ENCODE measurements at regions not wholly inside any gene's neighbourhood (a gene's known extent, or its start where the extent isn't known, plus 50 kb on each side); places are given as distances from the start of the nearest gene placed in this dataset.

DNA sequence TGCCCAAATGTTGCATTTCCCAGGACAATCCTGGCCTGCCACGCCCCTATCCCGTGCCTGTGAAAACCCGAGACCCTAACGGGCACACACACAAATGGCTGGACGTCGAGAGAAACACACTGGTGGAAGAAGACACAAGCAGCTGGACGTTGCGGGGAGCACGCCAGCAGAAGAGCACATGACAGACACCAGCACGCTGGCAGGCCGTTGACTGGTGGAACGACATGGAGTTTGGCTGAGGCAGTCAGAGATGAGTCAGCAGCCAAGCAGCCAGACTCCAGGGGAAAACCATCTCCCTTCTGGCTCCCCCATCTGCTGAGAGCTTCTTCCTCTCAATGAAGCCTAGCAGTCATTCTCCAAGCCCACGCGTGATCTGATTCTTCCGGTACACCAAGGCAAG is 606.7 kb upstream of the LRRC4C start:
- ATAC-seq (ENCODE audit: low read depth), result no peak
- H3K27me3 Mint-ChIP-seq, result no peaks in the 10 kb centered on the region
- TF ChIP-seq, protein P1, sequence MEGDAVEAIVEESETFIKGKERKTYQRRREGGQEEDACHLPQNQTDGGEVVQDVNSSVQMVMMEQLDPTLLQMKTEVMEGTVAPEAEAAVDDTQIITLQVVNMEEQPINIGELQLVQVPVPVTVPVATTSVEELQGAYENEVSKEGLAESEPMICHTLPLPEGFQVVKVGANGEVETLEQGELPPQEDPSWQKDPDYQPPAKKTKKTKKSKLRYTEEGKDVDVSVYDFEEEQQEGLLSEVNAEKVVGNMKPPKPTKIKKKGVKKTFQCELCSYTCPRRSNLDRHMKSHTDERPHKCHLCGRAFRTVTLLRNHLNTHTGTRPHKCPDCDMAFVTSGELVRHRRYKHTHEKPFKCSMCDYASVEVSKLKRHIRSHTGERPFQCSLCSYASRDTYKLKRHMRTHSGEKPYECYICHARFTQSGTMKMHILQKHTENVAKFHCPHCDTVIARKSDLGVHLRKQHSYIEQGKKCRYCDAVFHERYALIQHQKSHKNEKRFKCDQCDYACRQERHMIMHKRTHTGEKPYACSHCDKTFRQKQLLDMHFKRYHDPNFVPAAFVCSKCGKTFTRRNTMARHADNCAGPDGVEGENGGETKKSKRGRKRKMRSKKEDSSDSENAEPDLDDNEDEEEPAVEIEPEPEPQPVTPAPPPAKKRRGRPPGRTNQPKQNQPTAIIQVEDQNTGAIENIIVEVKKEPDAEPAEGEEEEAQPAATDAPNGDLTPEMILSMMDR (IDR thresholded peaks at IDR 0.05), result no peak
- no peak for DNase-seq
- POLR2A ChIA-PET, result no interaction called here
- H3K36me3 Mint-ChIP-seq (ENCODE audit: low read depth), result no peaks in the 10 kb centered on the region
- no peaks in the 10 kb centered on the region for H3K4me1 Mint-ChIP-seq
- CTCF ChIA-PET, result no interaction called here
- H3K27ac Mint-ChIP-seq, result no peak overlapping the region
- intact Hi-C loops (cut with micrococcal nuclease), result no loop called here
- no peak overlapping the region for H3K4me3 Mint-ChIP-seq
- H3K9me3 Mint-ChIP-seq, result peaks cover 5% of the 10 kb centered on the region

DNA sequence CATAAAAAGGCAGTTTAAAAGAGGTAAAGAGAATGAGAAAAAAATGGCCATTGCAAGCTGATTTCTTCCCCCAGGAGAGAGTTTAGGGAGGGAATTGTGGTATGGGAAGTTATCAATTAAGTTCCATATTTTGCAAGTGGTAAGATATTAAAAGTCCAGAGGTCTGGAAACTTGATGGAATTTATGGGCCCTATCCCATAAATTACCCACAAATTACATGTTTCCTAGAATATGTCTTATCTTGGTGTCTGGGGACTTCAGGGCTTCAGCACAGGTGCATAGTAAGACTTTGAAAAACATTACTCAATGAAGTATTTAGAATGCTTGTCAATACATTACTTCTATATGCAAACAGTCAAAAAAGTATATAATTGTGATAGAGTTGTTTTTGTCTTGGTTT is 614.9 kb upstream of the LRRC4C start:
- H3K27ac Mint-ChIP-seq, result no peak overlapping the region
- H3K36me3 Mint-ChIP-seq (ENCODE audit: low read depth), result no peaks in the 10 kb centered on the region
- no peaks in the 10 kb centered on the region for H3K27me3 Mint-ChIP-seq
- ATAC-seq (ENCODE audit: low read depth), result no peak
- H3K9me3 Mint-ChIP-seq, result peaks cover 5% of the 10 kb centered on the region
- TF ChIP-seq, protein P1 (IDR thresholded peaks at IDR 0.05), result no peak
- no peak for DNase-seq
- ChIA-PET POLR2A (no interaction called here), CTCF (no interaction called here)
- intact Hi-C loops (cut with micrococcal nuclease), result no loop called here
- H3K4me3 Mint-ChIP-seq, result no peak overlapping the region
- H3K4me1 Mint-ChIP-seq, result no peaks in the 10 kb centered on the region

DNA sequence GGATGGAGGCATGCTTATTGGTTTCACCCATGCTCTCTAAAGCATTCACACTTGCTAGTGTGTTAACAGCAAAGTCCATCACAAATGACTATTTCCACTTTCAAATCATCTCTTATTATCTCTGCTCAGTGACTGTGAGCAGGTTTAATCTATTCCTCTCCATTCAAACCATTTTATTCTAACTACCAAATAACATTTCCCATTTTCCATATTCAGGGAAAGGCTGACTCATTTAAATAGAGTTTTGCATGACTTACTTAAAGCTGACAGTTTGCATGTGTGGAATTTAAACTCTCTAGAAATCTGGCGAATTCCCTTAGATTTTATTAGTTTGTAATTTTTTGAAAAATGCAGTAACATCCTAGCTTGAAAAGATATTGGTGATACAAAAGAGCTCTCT is 615.7 kb upstream of the LRRC4C start:
- no peak for ATAC-seq (ENCODE audit: low read depth)
- H3K27ac Mint-ChIP-seq, result no peak overlapping the region
- H3K4me3 Mint-ChIP-seq, result no peak overlapping the region
- ChIA-PET CTCF (no interaction called here), POLR2A (no interaction called here)
- no peaks in the 10 kb centered on the region for H3K4me1 Mint-ChIP-seq
- no peaks in the 10 kb centered on the region for H3K27me3 Mint-ChIP-seq
- H3K36me3 Mint-ChIP-seq (ENCODE audit: low read depth), result no peaks in the 10 kb centered on the region
- intact Hi-C loops (cut with micrococcal nuclease), result no loop called here
- DNase-seq, result no peak
- H3K9me3 Mint-ChIP-seq, result peaks cover 4% of the 10 kb centered on the region
- TF ChIP-seq, protein P1 (IDR thresholded peaks at IDR 0.05), result no peak

DNA sequence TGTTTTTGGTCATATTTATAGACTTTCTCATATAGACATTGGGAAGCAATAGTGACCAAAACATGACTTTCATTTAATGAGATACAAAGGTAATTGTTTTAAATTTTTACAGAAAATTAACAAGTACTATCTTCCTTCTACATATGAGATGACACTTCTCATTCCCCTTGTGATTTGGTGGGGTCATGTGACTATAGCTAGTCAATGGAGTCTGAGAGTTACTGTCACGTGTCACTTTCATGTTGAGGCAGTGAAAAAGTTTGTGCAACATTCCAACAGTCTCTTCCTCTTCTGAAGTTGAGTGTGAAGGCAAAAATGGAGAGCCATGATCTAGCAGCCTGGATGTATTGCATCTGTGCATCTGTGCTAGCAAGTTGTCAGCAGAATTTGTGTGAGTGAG is 618.3 kb upstream of the LRRC4C start:
- H3K9me3 Mint-ChIP-seq, result peaks cover 3% of the 10 kb centered on the region
- POLR2A ChIA-PET, result no interaction called here
- H3K36me3 Mint-ChIP-seq (ENCODE audit: low read depth), result no peaks in the 10 kb centered on the region
- ATAC-seq (ENCODE audit: low read depth) (no peak), DNase-seq (no peak)
- no peaks in the 10 kb centered on the region for H3K27me3 Mint-ChIP-seq
- H3K4me3 Mint-ChIP-seq, result no peak overlapping the region
- CTCF ChIA-PET, result no interaction called here
- intact Hi-C loops (cut with micrococcal nuclease), result no loop called here
- TF ChIP-seq, protein P1 (IDR thresholded peaks at IDR 0.05), result no peak
- H3K27ac Mint-ChIP-seq, result no peak overlapping the region
- no peaks in the 10 kb centered on the region for H3K4me1 Mint-ChIP-seq

DNA sequence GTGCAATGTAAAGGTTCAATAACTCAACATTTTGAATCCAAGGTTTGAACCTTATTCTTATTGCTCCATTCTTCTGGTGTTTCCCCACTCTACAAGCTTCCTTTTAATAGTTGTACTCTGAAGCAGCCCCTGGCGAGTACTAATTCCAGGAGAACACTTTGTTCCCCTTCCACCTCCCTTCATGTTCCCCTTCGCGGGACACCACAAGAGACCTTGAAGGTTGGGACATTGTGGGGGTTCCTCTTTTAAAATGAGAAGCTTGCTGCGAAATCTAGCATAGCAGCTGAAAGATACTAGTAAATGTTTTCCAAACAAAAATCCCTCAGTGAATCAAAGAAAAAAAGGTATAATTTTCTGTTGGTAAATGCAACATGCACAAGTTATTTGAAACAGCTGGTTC is 626.3 kb upstream of the LRRC4C start:
- no peaks in the 10 kb centered on the region for H3K4me1 Mint-ChIP-seq
- H3K4me3 Mint-ChIP-seq, result no peak overlapping the region
- peaks cover 8% of the 10 kb centered on the region for H3K9me3 Mint-ChIP-seq
- no peak overlapping the region for H3K27ac Mint-ChIP-seq
- ATAC-seq (ENCODE audit: low read depth) (no peak), DNase-seq (no peak)
- ChIA-PET POLR2A (no interaction called here), CTCF (no interaction called here)
- intact Hi-C loops (cut with micrococcal nuclease), result no loop called here
- TF ChIP-seq, protein P1 (IDR thresholded peaks at IDR 0.05), result no peak
- H3K27me3 Mint-ChIP-seq, result no peaks in the 10 kb centered on the region
- no peaks in the 10 kb centered on the region for H3K36me3 Mint-ChIP-seq (ENCODE audit: low read depth)

All from activated B cell treated with CpG ODN at 0.5 μM for 24 hours (primary cell).